GM23338 (cell line): ENCODE measurements at regions not wholly inside any gene's neighbourhood (a gene's known extent, or its start where the extent isn't known, plus 50 kb on each side); places are given as distances from the start of the nearest gene placed in this dataset.

ENCODE experiments used
- CREB1 ChIP-seq: fragments of 250-450 bp; sonication (Bioruptor Pico); IDR thresholded peaks from 2 replicates; pipeline ENCODE4 v1.5.0; 2020; ENCODE audit warnings: low read depth, mild to moderate bottlenecking, moderate library complexity
- CTCF ChIP-seq, 2 experiments: fragments of 200-600 bp in 1 of 2; sonication (generic) in 1 of 2; conservative IDR thresholded peaks; 2 replicates each; pipeline versions ENCODE4 v1.5.1 to v1.6.1; 2016 to 2017; ENCODE audit warnings: antibody characterized with exemption in 2 of 2, low read depth in 2 of 2, mild to moderate bottlenecking in 2 of 2, moderate library complexity in 1 of 2
- EZH2 ChIP-seq: fragments of 200-600 bp; sonication (generic); IDR thresholded peaks from one replicate; pipeline ENCODE4 v1.8.0; 2017; ENCODE audit warnings: antibody characterized with exemption, mild to moderate bottlenecking, low read depth; ENCODE audit not compliant: unreplicated experiment
- EZH2phosphoT487 ChIP-seq: fragments of 200-600 bp; sonication (generic); IDR thresholded peaks from one replicate; pipeline ENCODE4 v1.8.1; 2018; ENCODE audit warnings: antibody characterized with exemption; ENCODE audit not compliant: unreplicated experiment
- JUNB ChIP-seq: IDR thresholded peaks from one replicate; pipeline ENCODE4 v1.6.1; 2016; ENCODE audit warnings: antibody characterized with exemption; ENCODE audit not compliant: unreplicated experiment
- POLR2AphosphoS5 ChIP-seq: IDR thresholded peaks from 2 replicates; pipeline ENCODE4 v1.6.1; 2016; ENCODE audit warnings: antibody characterized with exemption, low read depth
- ZNF114 ChIP-seq: fragments of 250-450 bp; sonication (Bioruptor Pico); IDR thresholded peaks from 2 replicates; pipeline ENCODE4 v1.5.0; 2020; ENCODE audit warnings: mild to moderate bottlenecking, moderate library complexity
- ZNF331 ChIP-seq: fragments of 250-450 bp; sonication (Bioruptor Pico); IDR thresholded peaks from 2 replicates; pipeline ENCODE4 v1.5.0; 2020; ENCODE audit warnings: low read depth, mild to moderate bottlenecking, moderate library complexity
- TF ChIP-seq, protein P1 (sequence below): IDR thresholded peaks from 2 replicates; pipeline ENCODE4 v1.6.1; 2016; ENCODE audit warnings: antibody characterized with exemption
- TF ChIP-seq, protein P2 (sequence below): IDR thresholded peaks from one replicate; pipeline ENCODE4 v1.6.1; 2018; ENCODE audit warnings: antibody characterized with exemption; ENCODE audit not compliant: unreplicated experiment

- TF ChIP-seq CTCF (conservative IDR thresholded peaks at IDR 0.05; ENCODE audit: low read depth in 2 of 2) (no peak), EZH2 (no peak), POLR2AphosphoS5 (no peak), ZNF114 (CRISPR knock-in tag) (no peak), CREB1 (no peak), EZH2phosphoT487 (no peak), JUNB (no peak), ZNF331 (no peak)
- TF ChIP-seq, protein P1, sequence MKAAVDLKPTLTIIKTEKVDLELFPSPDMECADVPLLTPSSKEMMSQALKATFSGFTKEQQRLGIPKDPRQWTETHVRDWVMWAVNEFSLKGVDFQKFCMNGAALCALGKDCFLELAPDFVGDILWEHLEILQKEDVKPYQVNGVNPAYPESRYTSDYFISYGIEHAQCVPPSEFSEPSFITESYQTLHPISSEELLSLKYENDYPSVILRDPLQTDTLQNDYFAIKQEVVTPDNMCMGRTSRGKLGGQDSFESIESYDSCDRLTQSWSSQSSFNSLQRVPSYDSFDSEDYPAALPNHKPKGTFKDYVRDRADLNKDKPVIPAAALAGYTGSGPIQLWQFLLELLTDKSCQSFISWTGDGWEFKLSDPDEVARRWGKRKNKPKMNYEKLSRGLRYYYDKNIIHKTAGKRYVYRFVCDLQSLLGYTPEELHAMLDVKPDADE, result no peak
- TF ChIP-seq, protein P2, sequence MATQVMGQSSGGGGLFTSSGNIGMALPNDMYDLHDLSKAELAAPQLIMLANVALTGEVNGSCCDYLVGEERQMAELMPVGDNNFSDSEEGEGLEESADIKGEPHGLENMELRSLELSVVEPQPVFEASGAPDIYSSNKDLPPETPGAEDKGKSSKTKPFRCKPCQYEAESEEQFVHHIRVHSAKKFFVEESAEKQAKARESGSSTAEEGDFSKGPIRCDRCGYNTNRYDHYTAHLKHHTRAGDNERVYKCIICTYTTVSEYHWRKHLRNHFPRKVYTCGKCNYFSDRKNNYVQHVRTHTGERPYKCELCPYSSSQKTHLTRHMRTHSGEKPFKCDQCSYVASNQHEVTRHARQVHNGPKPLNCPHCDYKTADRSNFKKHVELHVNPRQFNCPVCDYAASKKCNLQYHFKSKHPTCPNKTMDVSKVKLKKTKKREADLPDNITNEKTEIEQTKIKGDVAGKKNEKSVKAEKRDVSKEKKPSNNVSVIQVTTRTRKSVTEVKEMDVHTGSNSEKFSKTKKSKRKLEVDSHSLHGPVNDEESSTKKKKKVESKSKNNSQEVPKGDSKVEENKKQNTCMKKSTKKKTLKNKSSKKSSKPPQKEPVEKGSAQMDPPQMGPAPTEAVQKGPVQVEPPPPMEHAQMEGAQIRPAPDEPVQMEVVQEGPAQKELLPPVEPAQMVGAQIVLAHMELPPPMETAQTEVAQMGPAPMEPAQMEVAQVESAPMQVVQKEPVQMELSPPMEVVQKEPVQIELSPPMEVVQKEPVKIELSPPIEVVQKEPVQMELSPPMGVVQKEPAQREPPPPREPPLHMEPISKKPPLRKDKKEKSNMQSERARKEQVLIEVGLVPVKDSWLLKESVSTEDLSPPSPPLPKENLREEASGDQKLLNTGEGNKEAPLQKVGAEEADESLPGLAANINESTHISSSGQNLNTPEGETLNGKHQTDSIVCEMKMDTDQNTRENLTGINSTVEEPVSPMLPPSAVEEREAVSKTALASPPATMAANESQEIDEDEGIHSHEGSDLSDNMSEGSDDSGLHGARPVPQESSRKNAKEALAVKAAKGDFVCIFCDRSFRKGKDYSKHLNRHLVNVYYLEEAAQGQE, result no peak
Measured at GRCh38 chr11:109017489-109017888, 352.6 kb downstream of the DDX10 start.
